Small intestine (tissue), 7 donors: ENCODE measurements at regions not wholly inside any gene's neighbourhood (a gene's known extent, or its start where the extent isn't known, plus 50 kb on each side); places are given as distances from the start of the nearest gene placed in this dataset.

ENCODE experiments used
- DNase-seq, 2 donors: peaks; one replicate each; pipeline versions ENCODE4 v3.0.0 to v3.0.0-alpha.2; 2013
- FAIRE-seq: peaks from 2 replicates; lab custom pipeline; 2012; peaks lifted over from hg19 to GRCh38; lab: Jason Lieb, UNC
- H3K27ac ChIP-seq, 3 donors: one replicate each; pipeline ENCODE4 v1.5.1; 2013; ENCODE audit warnings: low read length in 2 of 3, mild to moderate bottlenecking in 2 of 3, control low read depth in 1 of 3, inconsistent platforms in 1 of 3, low read depth in 1 of 3, moderate library complexity in 1 of 3
- H3K27me3 ChIP-seq, 3 donors: one replicate each; pipeline ENCODE4 v1.6.1; 2013; ENCODE audit warnings: low read length in 3 of 3, inconsistent platforms in 1 of 3; ENCODE audit not compliant: control insufficient read depth in 3 of 3, insufficient read depth in 3 of 3
- H3K36me3 ChIP-seq, 3 donors: one replicate each; pipeline ENCODE4 v1.6.1; 2013; ENCODE audit warnings: low read length in 3 of 3, inconsistent platforms in 1 of 3, low read depth in 1 of 3, mild to moderate bottlenecking in 1 of 3, moderate library complexity in 1 of 3; ENCODE audit not compliant: control insufficient read depth in 3 of 3, insufficient read depth in 2 of 3
- H3K4me1 ChIP-seq, 3 donors: one replicate each; pipeline ENCODE4 v1.6.1; 2013; ENCODE audit warnings: low read length in 2 of 3, inconsistent platforms in 1 of 3, low read depth in 1 of 3, mild to moderate bottlenecking in 1 of 3, moderate library complexity in 1 of 3; ENCODE audit not compliant: control insufficient read depth in 3 of 3, insufficient read depth in 2 of 3
- H3K4me3 ChIP-seq, 3 donors: one replicate each; pipeline ENCODE4 v1.5.1; 2013; ENCODE audit warnings: low read length in 3 of 3, control low read depth in 1 of 3, inconsistent platforms in 1 of 3, low read depth in 1 of 3, mild to moderate bottlenecking in 1 of 3, moderate library complexity in 1 of 3
- H3K9me3 ChIP-seq, 2 donors: one replicate each; pipeline ENCODE4 v1.6.1; 2013; ENCODE audit warnings: low read depth in 1 of 2, low read length in 1 of 2; ENCODE audit not compliant: control insufficient read depth in 2 of 2, insufficient read depth in 1 of 2
- WGBS, 3 donors: extraction: QIAGEN DNeasy Blood & Tissue Kit; methylation state at CpG; one replicate each; pipeline ENCODE4 v1.1.7; 2013; 5-methylcytosine and 5-hydroxymethylcytosine counted together
- donor health status: healthy with polysubstance abuse.
- donor health status: control.
- donor health status: control.
- donor health status: Bipolar disorder and iron deficiency.
- donor health status: healthy.

DNA sequence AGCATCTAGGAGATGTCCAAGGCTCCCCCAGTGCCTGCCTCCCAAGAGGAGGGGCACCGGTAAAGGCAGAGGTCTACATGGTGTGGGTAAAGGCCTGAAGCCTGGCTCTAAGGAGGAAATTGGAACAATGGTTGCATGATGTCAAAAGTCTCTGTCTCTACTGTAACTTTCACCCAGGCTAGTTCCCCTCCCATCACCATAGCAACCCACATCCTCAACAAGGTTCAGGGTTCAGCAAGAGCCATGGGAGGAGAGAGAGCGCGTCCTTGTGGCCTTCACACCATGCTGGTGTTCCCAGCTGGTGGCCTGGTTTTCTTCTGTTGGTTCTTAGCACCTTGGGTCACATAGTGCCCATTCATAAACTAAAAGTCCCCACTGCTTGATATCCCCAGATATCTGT is 196.7 kb upstream of the CDH5 start:
- H3K27ac ChIP-seq: no peak overlapping the region
- no peak overlapping the region for H3K4me3 ChIP-seq
- H3K9me3 ChIP-seq: peaks cover 0 to 6% of the 10 kb centered on the region in 2 donors
- peaks cover 0 to 3% (median 0%) of the 10 kb centered on the region in 3 donors for H3K27me3 ChIP-seq
- 93 to 96% (median 96%) methylated on average over 3 of the region's 3 CpGs for WGBS, 3 donors
- DNase-seq: no peak
- H3K36me3 ChIP-seq: no peaks in the 10 kb centered on the region
- no peak for FAIRE-seq
- no peaks in the 10 kb centered on the region for H3K4me1 ChIP-seq

DNA sequence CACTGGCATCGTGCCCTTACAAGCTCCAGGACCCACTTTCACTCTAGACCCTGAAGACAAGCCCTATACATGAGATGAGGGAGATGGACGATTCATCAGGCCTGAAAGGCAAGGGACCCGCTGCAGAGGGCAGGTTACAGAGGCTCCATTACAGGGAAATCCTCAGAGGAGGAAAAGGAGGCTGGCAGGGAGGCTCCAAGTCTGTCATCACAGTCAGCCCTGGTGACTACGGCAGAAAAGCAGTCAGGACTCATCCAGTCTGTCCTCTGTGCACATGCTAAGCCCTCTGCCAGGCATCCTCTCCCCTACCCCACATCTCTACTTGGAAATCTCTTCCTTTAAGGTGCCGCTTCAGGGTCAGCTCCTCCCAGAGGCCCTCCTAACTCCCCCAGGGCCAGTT is 197.7 kb upstream of the CDH5 start:
- DNase-seq (no peak), FAIRE-seq (no peak)
- Histone ChIP-seq H3K4me3 (no peak overlapping the region), H3K4me1 (no peaks in the 10 kb centered on the region), H3K9me3 (peaks cover 0 to 6% of the 10 kb centered on the region in 2 donors), H3K36me3 (no peaks in the 10 kb centered on the region), H3K27ac (no peak overlapping the region), H3K27me3 (peaks cover 0 to 3% (median 0%) of the 10 kb centered on the region in 3 donors)
- WGBS, 3 donors: 32 to 47% (median 45%) methylated on average over 5 of the region's 5 CpGs

DNA sequence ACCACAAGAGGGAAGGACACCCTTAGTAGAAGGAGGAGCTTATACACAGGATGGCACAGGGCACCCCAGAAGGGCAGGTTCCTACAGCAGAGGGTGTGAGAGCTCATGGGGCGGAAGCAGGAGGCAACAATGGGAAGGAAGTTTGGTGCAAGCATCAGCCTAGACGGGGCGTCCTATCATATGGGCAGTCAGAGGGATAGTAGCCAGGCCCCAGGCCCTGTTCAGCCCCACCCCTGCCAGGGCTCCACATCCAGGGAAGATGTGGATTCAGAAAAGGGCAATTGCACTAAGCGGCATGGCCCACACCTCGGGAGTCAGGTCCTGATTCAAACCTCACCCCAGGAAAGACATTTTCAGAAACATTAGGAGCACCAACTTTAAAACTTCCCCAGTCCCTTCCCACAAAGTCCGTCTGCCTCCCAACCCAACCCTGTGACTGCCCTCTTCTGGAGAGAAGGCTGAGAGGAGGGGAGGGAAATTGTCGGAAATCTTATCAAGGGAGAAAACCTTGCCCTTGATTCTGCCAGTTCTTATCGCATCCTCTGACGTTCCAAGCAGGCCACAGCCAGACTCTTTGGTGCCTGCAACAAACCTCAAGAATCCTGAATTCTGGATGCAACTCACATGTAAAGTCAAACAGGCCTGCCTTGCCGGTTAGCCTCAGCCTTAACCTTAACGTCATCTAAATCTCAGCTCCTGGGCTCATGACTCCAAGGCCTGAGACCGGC is 198.8 kb upstream of the CDH5 start:
- H3K4me3 ChIP-seq: no peak overlapping the region
- no peak overlapping the region for H3K27ac ChIP-seq
- FAIRE-seq (no peak), DNase-seq (no peak)
- peaks cover 0 to 3% (median 0%) of the 10 kb centered on the region in 3 donors for H3K27me3 ChIP-seq
- no peaks in the 10 kb centered on the region for H3K36me3 ChIP-seq
- H3K4me1 ChIP-seq: no peaks in the 10 kb centered on the region
- WGBS, 3 donors: 58 to 78% (median 67%) methylated on average over 12 of the region's 12 CpGs
- peaks cover 0 to 6% of the 10 kb centered on the region in 2 donors for H3K9me3 ChIP-seq

DNA sequence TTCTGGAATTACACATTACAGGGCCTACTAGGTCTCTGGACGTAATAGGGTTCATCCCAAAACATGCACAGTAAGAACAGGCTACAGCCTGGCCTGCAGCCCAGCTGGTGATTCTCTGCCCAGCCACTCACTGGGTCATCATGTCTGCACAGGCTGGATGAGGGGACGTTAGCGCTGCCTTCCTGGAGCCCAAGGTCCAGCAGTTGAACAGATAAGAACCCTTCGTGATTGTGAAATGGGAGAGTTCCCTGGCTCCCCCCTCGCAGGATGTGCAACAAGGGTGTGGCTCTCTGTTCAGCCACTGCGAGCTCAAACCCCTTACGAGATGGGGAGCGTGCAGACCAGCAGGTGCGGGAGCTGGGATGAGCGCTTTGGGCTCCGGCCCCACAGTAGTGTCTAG is 200.0 kb upstream of the CDH5 start:
- Histone ChIP-seq H3K36me3 (no peaks in the 10 kb centered on the region), H3K27me3 (peaks cover 0 to 3% (median 0%) of the 10 kb centered on the region in 3 donors), H3K9me3 (peaks cover 0 to 6% of the 10 kb centered on the region in 2 donors), H3K4me3 (no peak overlapping the region), H3K27ac (no peak overlapping the region), H3K4me1 (no peaks in the 10 kb centered on the region)
- 53 to 75% (median 62%) methylated on average over 11 of the region's 11 CpGs for WGBS, 3 donors
- FAIRE-seq (no peak), DNase-seq (no peak)

DNA sequence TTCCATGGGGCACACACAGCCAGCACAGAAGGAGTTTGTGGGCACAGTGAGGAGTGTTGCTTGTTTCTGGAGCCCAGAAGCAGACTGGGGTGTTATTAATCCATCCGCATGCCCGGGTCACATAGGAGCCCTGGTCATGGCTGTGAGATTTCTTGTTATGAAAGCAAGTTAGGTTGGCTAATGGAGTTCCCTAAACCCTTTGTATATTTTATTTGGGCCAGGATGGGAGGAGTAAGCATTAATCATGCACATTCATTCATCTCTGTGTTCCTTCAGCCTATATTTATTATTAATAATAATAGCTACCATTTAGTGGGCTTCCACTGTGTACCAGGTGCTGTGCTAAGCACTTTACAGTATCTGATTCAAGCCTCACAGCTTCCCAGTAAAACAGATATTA is 200.6 kb upstream of the CDH5 start:
- H3K27me3 ChIP-seq: peaks cover 0 to 3% (median 0%) of the 10 kb centered on the region in 3 donors
- no peak overlapping the region for H3K4me3 ChIP-seq
- WGBS, 3 donors: 46 to 69% (median 67%) methylated on average over 2 of the region's 2 CpGs
- H3K9me3 ChIP-seq: peaks cover 0 to 6% of the 10 kb centered on the region in 2 donors
- no peaks in the 10 kb centered on the region for H3K4me1 ChIP-seq
- no peaks in the 10 kb centered on the region for H3K36me3 ChIP-seq
- no peak overlapping the region for H3K27ac ChIP-seq
- FAIRE-seq: no peak
- no peak for DNase-seq

DNA sequence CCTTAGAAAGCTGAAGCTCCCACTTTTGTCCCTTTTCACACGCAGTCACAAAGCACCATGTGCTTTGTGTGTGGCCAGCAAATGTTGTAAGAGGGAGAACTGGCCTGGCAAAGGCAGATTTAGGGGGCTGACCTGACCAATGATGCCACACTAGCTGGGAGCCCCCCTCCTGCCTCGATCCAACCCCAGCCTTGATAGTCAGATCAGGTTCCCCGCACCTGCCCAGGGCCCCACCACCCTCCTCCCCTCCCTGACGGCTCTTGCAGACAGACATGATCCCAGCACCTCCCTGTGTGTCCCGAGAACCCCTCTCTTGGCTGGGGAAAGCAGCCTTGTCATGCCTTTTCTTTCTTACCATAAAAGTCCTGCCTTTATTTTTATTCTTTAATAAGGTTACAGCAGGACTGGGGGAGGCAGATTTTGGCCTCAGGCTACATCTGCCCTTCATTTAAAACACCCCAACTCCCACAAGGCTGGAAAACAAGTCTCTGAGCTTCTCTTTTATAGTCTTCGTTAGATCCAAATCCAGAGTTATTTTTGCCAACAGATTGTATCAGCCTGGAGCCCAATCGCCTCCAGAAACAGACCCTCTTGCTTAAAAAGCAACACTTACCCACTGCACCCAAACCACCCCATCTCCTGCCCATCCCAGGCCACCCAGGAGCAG is 201.8 kb upstream of the CDH5 start:
- Histone ChIP-seq H3K9me3 (peaks cover 0 to 6% of the 10 kb centered on the region in 2 donors), H3K27ac (no peak overlapping the region), H3K36me3 (no peaks in the 10 kb centered on the region), H3K4me1 (no peaks in the 10 kb centered on the region), H3K27me3 (peaks cover 0 to 3% (median 0%) of the 10 kb centered on the region in 3 donors), H3K4me3 (no peak overlapping the region)
- WGBS, 3 donors: 47 to 77% (median 52%) methylated on average over 7 of the region's 7 CpGs
- FAIRE-seq (no peak), DNase-seq (no peak)

DNA sequence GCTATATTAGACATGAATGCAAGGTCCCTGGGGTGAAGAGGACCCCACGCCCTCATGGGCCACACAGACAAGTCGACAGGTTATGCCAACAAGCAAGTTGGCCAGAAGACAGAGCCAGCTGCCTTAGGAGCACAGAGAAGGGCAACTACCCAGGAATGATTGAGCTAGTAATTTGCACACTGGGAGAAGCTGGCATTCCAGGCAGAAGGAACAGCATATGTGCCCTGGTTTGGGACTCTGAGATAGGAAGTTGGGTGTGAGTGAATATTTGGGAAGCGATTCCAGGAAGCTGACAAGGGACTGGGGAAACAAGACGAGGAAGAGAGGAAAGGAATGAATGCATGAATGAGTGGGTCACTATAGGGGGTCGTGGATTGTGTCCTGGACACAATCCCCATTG is 203.7 kb upstream of the CDH5 start:
- H3K27me3 ChIP-seq: peaks cover 0 to 2% (median 0%) of the 10 kb centered on the region in 3 donors
- DNase-seq: no peak
- no peak for FAIRE-seq
- WGBS, 3 donors: 42 to 74% (median 45%) methylated on average over 5 of the region's 5 CpGs
- no peak overlapping the region for H3K27ac ChIP-seq
- no peaks in the 10 kb centered on the region for H3K36me3 ChIP-seq
- no peak overlapping the region for H3K4me3 ChIP-seq
- no peaks in the 10 kb centered on the region for H3K4me1 ChIP-seq
- H3K9me3 ChIP-seq: peaks cover 0 to 6% of the 10 kb centered on the region in 2 donors

DNA sequence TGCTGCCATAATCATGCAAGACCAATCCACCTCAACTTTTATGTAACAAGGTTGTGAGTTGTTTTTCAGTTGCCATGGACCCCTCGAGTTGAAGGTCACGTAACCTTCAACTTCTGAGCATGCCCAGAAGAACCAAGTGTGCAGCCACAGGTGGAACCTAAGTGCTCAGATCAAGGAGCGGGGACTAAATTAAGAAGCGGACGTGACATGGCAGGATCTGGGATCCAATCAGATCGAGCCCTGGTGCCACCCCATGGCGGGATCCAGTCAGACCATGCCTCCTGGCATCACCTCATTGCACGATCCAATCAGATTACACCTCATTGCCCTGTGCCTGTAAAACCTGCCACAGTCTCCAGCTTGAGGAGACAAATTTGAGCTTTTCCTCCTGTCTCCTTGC is 204.5 kb upstream of the CDH5 start:
- Histone ChIP-seq H3K27me3 (no peaks in the 10 kb centered on the region), H3K4me3 (no peak overlapping the region), H3K27ac (no peak overlapping the region), H3K36me3 (no peaks in the 10 kb centered on the region), H3K4me1 (no peaks in the 10 kb centered on the region), H3K9me3 (peaks cover 0 to 4% of the 10 kb centered on the region in 2 donors)
- DNase-seq (no peak), FAIRE-seq (no peak)
- WGBS, 3 donors: 77 to 85% (median 78%) methylated on average over 8 of the region's 8 CpGs
